ENCODE measurements at regions not wholly inside any gene's neighbourhood (a gene's known extent, or its start where the extent isn't known, plus 50 kb on each side); places are given as distances from the start of the nearest gene placed in this dataset.

- TF ChIP-seq, protein P1, sequence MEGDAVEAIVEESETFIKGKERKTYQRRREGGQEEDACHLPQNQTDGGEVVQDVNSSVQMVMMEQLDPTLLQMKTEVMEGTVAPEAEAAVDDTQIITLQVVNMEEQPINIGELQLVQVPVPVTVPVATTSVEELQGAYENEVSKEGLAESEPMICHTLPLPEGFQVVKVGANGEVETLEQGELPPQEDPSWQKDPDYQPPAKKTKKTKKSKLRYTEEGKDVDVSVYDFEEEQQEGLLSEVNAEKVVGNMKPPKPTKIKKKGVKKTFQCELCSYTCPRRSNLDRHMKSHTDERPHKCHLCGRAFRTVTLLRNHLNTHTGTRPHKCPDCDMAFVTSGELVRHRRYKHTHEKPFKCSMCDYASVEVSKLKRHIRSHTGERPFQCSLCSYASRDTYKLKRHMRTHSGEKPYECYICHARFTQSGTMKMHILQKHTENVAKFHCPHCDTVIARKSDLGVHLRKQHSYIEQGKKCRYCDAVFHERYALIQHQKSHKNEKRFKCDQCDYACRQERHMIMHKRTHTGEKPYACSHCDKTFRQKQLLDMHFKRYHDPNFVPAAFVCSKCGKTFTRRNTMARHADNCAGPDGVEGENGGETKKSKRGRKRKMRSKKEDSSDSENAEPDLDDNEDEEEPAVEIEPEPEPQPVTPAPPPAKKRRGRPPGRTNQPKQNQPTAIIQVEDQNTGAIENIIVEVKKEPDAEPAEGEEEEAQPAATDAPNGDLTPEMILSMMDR (optimal IDR thresholded peaks at IDR 0.05 in 1 of 3, IDR thresholded peaks at IDR 0.05 in 1 of 3, conservative IDR thresholded peaks at IDR 0.05 in 1 of 3; ENCODE audit: extremely low read depth in 1 of 3, insufficient read depth in 2 of 3, low read length in 3 of 3): no peak
- no peak for TF ChIP-seq EZH2 (IDR thresholded peaks at IDR 0.05; ENCODE audit: low read length)
Observed at GRCh38 chr10:71033396-71033980, 145.1 kb upstream of the PCBD1 start.

Data from keratinocyte (primary cell).